ENCODE measurements at regions not wholly inside any gene's neighbourhood (a gene's known extent, or its start where the extent isn't known, plus 50 kb on each side); places are given as distances from the start of the nearest gene placed in this dataset.
"Not testable (repeated sequence)": the region's sequence is repeated elsewhere in the genome, so short reads cannot be mapped to it uniquely, and the experiment has no call there.

GRCh38 chr12:107503129-107503855 is 182.3 kb upstream of the PWP1 start:
- DNase-seq (ENCODE audit: low spot score in 2 of 2) (no peak), ATAC-seq (ENCODE audit: low read depth) (no peak)
- Mint-ChIP-seq H3K27me3 (peaks cover 14% of the 10 kb centered on the region), H3K27ac (no peak overlapping the region), H3K9me3 (no peaks in the 10 kb centered on the region), H3K4me3 (no peak overlapping the region), H3K36me3 (no peaks in the 10 kb centered on the region), H3K4me1 (no peaks in the 10 kb centered on the region)

GRCh38 chr12:107503887-107504885 is 181.4 kb upstream of the PWP1 start:
- H3K27ac Mint-ChIP-seq, result no peak overlapping the region
- no peak for ATAC-seq (ENCODE audit: low read depth)

DNA sequence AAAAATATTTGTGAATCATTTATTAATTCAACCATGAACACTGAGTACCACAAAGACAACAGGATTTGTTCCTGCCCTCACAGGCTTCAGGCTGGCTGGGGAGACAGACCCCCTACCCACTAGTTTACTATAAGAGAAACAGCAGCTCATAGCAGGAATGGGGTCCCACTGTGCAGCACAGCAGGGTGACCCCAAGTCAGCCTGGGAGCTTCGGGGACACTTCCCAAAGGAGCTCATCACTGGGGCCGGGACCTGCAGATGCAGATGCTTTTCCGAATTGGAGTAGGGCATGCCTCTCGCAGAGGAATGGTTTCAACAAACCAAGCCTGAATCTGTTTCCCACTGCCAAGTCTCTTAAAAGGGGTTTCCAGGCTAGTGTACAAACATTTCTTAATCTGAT is 176.2 kb upstream of the PWP1 start:
- no peaks in the 10 kb centered on the region for H3K4me1 Mint-ChIP-seq
- no peak for DNase-seq (ENCODE audit: low spot score in 2 of 2)
- no peak for ATAC-seq (ENCODE audit: low read depth)
- H3K27ac Mint-ChIP-seq, result no peak overlapping the region
- no peaks in the 10 kb centered on the region for H3K36me3 Mint-ChIP-seq
- no peaks in the 10 kb centered on the region for H3K9me3 Mint-ChIP-seq
- peaks cover 13% of the 10 kb centered on the region for H3K27me3 Mint-ChIP-seq
- no peak overlapping the region for H3K4me3 Mint-ChIP-seq

More at GRCh38 chr12:107503887-107504885, 181.4 kb upstream of the PWP1 start:
- H3K36me3 Mint-ChIP-seq, result no peaks in the 10 kb centered on the region
- no peak overlapping the region for H3K4me3 Mint-ChIP-seq
- H3K27me3 Mint-ChIP-seq, result peaks cover 17% of the 10 kb centered on the region
- DNase-seq (ENCODE audit: low spot score in 2 of 2), result no peak
- no peaks in the 10 kb centered on the region for H3K9me3 Mint-ChIP-seq
- no peaks in the 10 kb centered on the region for H3K4me1 Mint-ChIP-seq

- Mint-ChIP-seq H3K4me1 (no peaks in the 10 kb centered on the region), H3K27ac (no peak overlapping the region), H3K9me3 (no peaks in the 10 kb centered on the region), H3K4me3 (no peak overlapping the region), H3K36me3 (no peaks in the 10 kb centered on the region), H3K27me3 (peaks cover 16% of the 10 kb centered on the region)
- no peak for DNase-seq (ENCODE audit: low spot score in 2 of 2)
- no peak for ATAC-seq (ENCODE audit: low read depth)
These were observed 175.4 kb upstream of the PWP1 start for GRCh38 chr12:107510211-107510610.

GRCh38 chr12:107511292-107511691 is 174.3 kb upstream of the PWP1 start:
- no peaks in the 10 kb centered on the region for H3K36me3 Mint-ChIP-seq
- H3K9me3 Mint-ChIP-seq, result no peaks in the 10 kb centered on the region
- peaks cover 16% of the 10 kb centered on the region for H3K27me3 Mint-ChIP-seq
- ATAC-seq (ENCODE audit: low read depth) (no peak), DNase-seq (ENCODE audit: low spot score in 2 of 2) (no peak)
- H3K4me1 Mint-ChIP-seq, result no peaks in the 10 kb centered on the region
- no peak overlapping the region for H3K4me3 Mint-ChIP-seq
- H3K27ac Mint-ChIP-seq, result no peak overlapping the region

DNA sequence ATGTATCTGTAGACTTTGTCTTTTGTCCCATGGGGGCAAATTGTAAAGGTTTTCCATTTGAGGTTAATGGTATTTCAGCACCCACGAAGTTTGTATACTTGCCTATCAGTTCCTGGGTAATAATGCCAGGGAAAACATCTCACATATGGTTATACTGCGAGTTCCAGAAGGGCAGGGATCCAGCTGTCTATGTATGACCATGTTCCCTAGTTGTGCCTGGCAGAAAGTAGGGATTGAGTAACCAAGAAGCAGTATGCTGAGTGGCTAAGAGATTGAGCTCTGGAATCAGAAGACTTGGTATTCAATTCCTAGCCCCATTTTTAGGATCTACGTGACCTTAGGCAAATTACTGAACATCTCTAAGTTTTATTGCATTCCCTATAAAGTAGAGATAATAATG is 173.2 kb upstream of the PWP1 start:
- H3K27me3 Mint-ChIP-seq, result peaks cover 13% of the 10 kb centered on the region
- H3K36me3 Mint-ChIP-seq, result no peaks in the 10 kb centered on the region
- H3K4me1 Mint-ChIP-seq, result no peaks in the 10 kb centered on the region
- no peak overlapping the region for H3K4me3 Mint-ChIP-seq
- DNase-seq (ENCODE audit: low spot score in 2 of 2) (no peak), ATAC-seq (ENCODE audit: low read depth) (no peak)
- peaks cover under 1% of the 10 kb centered on the region for H3K9me3 Mint-ChIP-seq
- H3K27ac Mint-ChIP-seq, result no peak overlapping the region

DNA sequence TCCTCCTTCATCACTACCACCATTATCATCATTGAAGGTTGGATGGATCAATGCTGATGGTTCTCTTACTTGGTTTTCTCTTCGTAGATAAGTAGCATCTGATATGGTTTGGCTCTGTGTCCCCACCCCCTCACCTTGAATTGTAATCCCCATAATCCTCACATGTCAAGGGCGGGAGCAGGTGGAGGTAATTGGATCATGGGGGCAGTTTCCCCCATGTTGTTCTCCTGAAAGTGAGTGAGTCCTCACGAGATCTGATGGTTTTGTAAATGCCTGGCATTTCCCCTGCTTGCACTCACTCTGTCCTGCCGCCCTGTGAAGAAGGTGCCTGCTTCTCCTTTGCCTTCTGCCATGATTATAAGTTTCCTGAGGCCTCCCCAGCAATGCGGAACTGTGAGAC is 172.4 kb upstream of the PWP1 start:
- H3K27me3 Mint-ChIP-seq, result peaks cover 5% of the 10 kb centered on the region
- DNase-seq (ENCODE audit: low spot score in 2 of 2), result no peak
- no peaks in the 10 kb centered on the region for H3K4me1 Mint-ChIP-seq
- no peak overlapping the region for H3K4me3 Mint-ChIP-seq
- no peak overlapping the region for H3K27ac Mint-ChIP-seq
- H3K9me3 Mint-ChIP-seq, result peaks cover 2% of the 10 kb centered on the region
- no peak for ATAC-seq (ENCODE audit: low read depth)
- no peaks in the 10 kb centered on the region for H3K36me3 Mint-ChIP-seq

DNA sequence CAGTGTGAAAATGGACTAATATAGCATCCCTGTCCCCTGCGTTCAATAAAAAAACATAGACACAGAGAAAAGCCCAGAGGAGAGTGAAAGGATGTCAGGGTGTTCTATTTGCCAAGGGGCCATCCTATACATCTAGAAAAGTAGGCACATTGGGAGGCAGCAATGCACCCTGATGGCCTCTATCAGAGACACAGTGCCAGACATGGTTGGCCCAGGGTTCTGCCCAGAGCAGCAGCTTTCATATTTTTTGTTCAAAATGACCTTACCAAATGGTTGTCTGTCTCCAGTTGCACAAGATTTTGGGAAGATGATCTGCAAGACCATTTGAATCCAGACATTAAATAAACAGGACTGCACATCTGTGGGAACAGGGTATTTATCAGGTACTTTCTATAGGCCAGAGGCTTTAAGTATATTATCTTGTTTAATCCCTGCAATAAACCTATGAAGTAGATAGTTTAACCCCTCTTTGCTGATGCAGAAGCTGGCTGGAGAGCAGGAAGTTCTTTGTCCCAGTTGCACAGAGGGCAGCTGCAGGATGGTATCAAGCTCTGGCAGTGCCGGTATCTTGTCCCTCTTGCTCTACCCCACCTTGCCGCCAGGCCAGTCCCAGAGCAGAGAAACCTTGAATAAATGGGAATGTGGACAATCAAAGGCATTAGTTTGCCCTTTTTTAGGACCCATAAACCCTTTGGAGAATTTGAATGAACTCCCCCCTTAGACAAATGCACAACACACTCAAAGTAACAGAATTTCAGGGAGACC is 171.8 kb upstream of the PWP1 start:
- Mint-ChIP-seq H3K4me1 (no peaks in the 10 kb centered on the region), H3K9me3 (peaks cover 2% of the 10 kb centered on the region), H3K27me3 (peaks cover 5% of the 10 kb centered on the region), H3K4me3 (no peak overlapping the region), H3K27ac (no peak overlapping the region), H3K36me3 (no peaks in the 10 kb centered on the region)
- no peak for ATAC-seq (ENCODE audit: low read depth)
- no peak for DNase-seq (ENCODE audit: low spot score in 2 of 2)

GRCh38 chr12:107514887-107515445 is 170.6 kb upstream of the PWP1 start:
- peaks cover 2% of the 10 kb centered on the region for H3K27me3 Mint-ChIP-seq
- H3K9me3 Mint-ChIP-seq, result peaks cover 2% of the 10 kb centered on the region
- ATAC-seq (ENCODE audit: low read depth) (no peak), DNase-seq (ENCODE audit: low spot score in 2 of 2) (no peak)
- H3K27ac Mint-ChIP-seq, result no peak overlapping the region
- no peaks in the 10 kb centered on the region for H3K4me1 Mint-ChIP-seq
- H3K36me3 Mint-ChIP-seq, result no peaks in the 10 kb centered on the region
- H3K4me3 Mint-ChIP-seq, result no peak overlapping the region

DNA sequence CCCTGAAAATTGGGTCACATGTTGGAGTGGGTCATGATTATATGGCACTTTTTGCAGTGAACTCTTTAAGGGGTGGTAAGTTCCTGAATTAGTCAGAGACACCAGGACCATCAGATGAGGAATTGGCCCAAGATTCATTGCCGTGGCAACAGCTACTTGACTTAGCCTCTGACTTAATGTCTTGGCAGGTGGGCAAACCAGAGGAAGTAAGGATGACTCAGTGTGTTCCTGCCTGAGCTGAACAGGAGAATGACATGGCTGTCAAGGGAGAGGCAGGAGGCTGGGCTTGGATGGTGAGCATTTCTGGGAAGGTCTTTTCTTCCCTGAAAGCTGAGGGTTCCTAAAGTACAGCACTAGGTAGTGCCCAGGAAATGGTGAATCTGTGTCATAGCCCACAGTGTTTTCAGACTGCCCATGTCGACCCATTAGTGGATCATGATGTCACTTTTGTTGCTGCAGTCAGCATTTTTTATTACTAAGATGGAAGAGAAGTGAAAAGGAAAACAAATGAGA is 170.1 kb upstream of the PWP1 start:
- ATAC-seq (ENCODE audit: low read depth) (no peak), DNase-seq (ENCODE audit: low spot score in 2 of 2) (no peak)
- no peaks in the 10 kb centered on the region for H3K36me3 Mint-ChIP-seq
- peaks cover 2% of the 10 kb centered on the region for H3K27me3 Mint-ChIP-seq
- no peak overlapping the region for H3K4me3 Mint-ChIP-seq
- peaks cover 2% of the 10 kb centered on the region for H3K9me3 Mint-ChIP-seq
- H3K4me1 Mint-ChIP-seq, result no peaks in the 10 kb centered on the region
- no peak overlapping the region for H3K27ac Mint-ChIP-seq

GRCh38 chr12:107517816-107518215 is 167.8 kb upstream of the PWP1 start:
- not testable (repeated sequence) for H3K9me3 Mint-ChIP-seq; ATAC-seq (ENCODE audit: low read depth); H3K4me1 Mint-ChIP-seq; H3K36me3 Mint-ChIP-seq; H3K27me3 Mint-ChIP-seq; DNase-seq (ENCODE audit: low spot score in 2 of 2); H3K27ac Mint-ChIP-seq; H3K4me3 Mint-ChIP-seq

- no peak overlapping the region for H3K4me3 Mint-ChIP-seq
- H3K36me3 Mint-ChIP-seq, result peaks cover 6% of the 10 kb centered on the region
- DNase-seq (ENCODE audit: low spot score in 2 of 2) (no peak), ATAC-seq (ENCODE audit: low read depth) (no peak)
- no peaks in the 10 kb centered on the region for H3K4me1 Mint-ChIP-seq
- peaks cover 7% of the 10 kb centered on the region for H3K27me3 Mint-ChIP-seq
- peaks cover 9% of the 10 kb centered on the region for H3K9me3 Mint-ChIP-seq
- H3K27ac Mint-ChIP-seq, result no peak overlapping the region
These were observed 166.7 kb upstream of the PWP1 start for GRCh38 chr12:107518868-107519267.

DNA sequence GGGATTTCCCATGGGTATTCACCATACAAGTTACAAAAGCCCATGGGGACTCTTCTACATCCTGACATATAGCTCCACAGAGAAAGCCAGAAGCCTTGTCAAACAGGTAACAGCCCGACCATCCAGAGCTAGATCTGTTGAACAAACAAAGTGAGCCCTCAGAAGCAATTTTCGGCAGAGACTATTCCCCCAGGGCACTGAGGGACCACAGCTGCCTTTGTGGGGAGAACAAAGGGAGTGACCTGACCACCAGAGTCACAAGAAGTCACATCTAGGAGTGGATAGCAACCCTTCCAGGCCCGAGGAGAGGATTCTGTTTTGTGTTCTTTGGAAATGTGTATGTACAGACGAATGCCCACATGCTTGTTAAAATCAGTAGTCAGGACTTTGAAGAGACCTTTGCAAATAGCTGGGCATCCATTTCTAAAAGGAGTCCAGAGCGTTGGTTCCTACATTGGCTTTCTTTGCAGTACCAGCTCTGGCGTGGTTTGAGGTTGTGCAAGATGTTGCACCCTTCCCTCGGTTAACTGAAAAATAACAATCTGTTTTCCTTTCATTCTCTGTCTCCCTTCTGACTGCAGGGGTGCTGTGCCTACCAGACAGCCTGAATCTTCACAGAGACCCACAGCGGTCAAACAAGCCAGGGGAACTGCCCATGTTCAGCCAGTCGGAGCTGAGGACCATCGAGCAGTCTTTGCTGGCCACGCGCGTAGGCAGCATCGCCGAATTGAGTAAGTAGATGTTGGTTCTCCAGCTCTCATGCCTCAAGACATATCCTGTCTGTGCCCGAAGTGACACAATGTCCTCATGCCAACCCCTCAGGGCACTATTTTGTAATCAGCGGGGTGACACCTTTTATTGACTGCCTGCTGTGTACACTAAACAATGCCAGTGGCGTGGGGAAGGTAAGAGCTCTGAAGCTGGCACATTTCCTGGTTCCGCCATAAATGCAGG is 165.4 kb upstream of the PWP1 start:
- Mint-ChIP-seq H3K4me3 (no peak overlapping the region), H3K9me3 (peaks cover 9% of the 10 kb centered on the region), H3K27ac (no peak overlapping the region), H3K36me3 (peaks cover 6% of the 10 kb centered on the region), H3K27me3 (peaks cover 4% of the 10 kb centered on the region), H3K4me1 (no peaks in the 10 kb centered on the region)
- ATAC-seq (ENCODE audit: low read depth), result no peak
- DNase-seq (ENCODE audit: low spot score in 2 of 2), result no peak
